ENCODE measurements at regions not wholly inside any gene's neighbourhood (a gene's known extent, or its start where the extent isn't known, plus 50 kb on each side); places are given as distances from the start of the nearest gene placed in this dataset.

DNA sequence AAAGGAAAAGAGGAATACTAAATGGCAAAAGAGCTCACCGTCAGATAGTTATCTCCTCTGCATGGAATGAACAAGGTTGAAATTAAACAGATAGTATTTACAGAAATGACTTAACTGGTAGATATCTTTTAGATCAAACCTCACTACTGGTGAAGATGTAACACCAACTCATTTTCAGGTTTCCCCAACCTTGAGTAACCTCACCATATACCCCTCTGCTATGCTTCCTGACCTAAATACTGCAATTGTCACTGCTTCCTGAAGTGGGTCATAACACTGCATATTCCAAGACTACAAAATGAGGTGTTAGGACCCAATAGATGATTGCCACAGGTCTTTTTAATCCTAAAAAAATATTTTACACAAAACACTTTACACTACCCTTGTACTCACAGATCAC is 76.3 kb upstream of the PLEKHA5 start:
- TF ChIP-seq, protein P1, sequence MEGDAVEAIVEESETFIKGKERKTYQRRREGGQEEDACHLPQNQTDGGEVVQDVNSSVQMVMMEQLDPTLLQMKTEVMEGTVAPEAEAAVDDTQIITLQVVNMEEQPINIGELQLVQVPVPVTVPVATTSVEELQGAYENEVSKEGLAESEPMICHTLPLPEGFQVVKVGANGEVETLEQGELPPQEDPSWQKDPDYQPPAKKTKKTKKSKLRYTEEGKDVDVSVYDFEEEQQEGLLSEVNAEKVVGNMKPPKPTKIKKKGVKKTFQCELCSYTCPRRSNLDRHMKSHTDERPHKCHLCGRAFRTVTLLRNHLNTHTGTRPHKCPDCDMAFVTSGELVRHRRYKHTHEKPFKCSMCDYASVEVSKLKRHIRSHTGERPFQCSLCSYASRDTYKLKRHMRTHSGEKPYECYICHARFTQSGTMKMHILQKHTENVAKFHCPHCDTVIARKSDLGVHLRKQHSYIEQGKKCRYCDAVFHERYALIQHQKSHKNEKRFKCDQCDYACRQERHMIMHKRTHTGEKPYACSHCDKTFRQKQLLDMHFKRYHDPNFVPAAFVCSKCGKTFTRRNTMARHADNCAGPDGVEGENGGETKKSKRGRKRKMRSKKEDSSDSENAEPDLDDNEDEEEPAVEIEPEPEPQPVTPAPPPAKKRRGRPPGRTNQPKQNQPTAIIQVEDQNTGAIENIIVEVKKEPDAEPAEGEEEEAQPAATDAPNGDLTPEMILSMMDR (IDR thresholded peaks at IDR 0.05; ENCODE audit: insufficient read depth, low read length, poor library complexity, severe bottlenecking): no peak
- no peak for TF ChIP-seq EZH2phosphoT487 (conservative IDR thresholded peaks at IDR 0.05; ENCODE audit: low read length)

Measured in SU-DHL-6 (cell line).